ENCODE measurements at regions not wholly inside any gene's neighbourhood (a gene's known extent, or its start where the extent isn't known, plus 50 kb on each side); places are given as distances from the start of the nearest gene placed in this dataset.
A peak's percentile ranks its signal among the peaks of the same experiment; 100 is the strongest.

- WGBS, 2 experiments (ENCODE audit: extremely low coverage in 1 of 2, insufficient coverage in 1 of 2, insufficient read length in 1 of 2, insufficient replicate concordance in 2 of 2, low coverage in 1 of 2, low lambda C conversion rate in 2 of 2, missing lambda C conversion rate in 1 of 2), result 87% methylated on average over 6 of the region's 7 CpGs; no CpG with 5 or more reads in 1 of the 2 experiments
- no peaks in the 10 kb centered on the region for H4K20me1 ChIP-seq (replicated peaks in 1 of 2; ENCODE audit: control insufficient read depth in 1 of 2, insufficient read depth in 2 of 2, low read length in 2 of 2)
- H4K5ac ChIP-seq (ENCODE audit: insufficient read length, low read depth, low read length), result no peak overlapping the region
- H3K36me3 ChIP-seq (ENCODE audit: control insufficient read depth in 2 of 4, insufficient read depth in 4 of 4, low read length in 3 of 4), result no peaks in the 10 kb centered on the region
- H2BK5ac ChIP-seq (ENCODE audit: low read depth, low read length), result no peak overlapping the region
- no peak overlapping the region for H2BK12ac ChIP-seq (ENCODE audit: low read depth, low read length)
- H2AFZ ChIP-seq (ENCODE audit: low read length), result no peak overlapping the region
- H3K27ac ChIP-seq (ENCODE audit: low read depth, low read length), result no peak overlapping the region
- H2AK5ac ChIP-seq (ENCODE audit: low read depth, low read length), result no peak overlapping the region
- no peak overlapping the region for H4K91ac ChIP-seq (replicated peaks; ENCODE audit: insufficient read length, low read length)
- TF ChIP-seq CTCF (IDR thresholded peaks at IDR 0.05; ENCODE audit: control extremely low read depth in 1 of 3, insufficient read depth in 1 of 3, low read depth in 1 of 3, low read length in 3 of 3) (peak; percentile 8 to 61 (median 48)), YY1 (IDR thresholded peaks at IDR 0.05; ENCODE audit: low read depth, low read length) (no peak), RAD21 (IDR thresholded peaks at IDR 0.05 in 1 of 2, conservative IDR thresholded peaks at IDR 0.05 in 1 of 2; ENCODE audit: low read depth in 2 of 2, low read length in 2 of 2) (peak; percentile 43 to 56)
- no peak overlapping the region for H3K14ac ChIP-seq (ENCODE audit: insufficient read length)
- no peak overlapping the region for H3K56ac ChIP-seq (replicated peaks; ENCODE audit: insufficient read length, low read depth, low read length)
- CTCF ChIA-PET (ENCODE audit: partially characterized antibody), result interaction anchor here (0.6 to 2.1 kb wide), 19 partner anchors 8 to 397 kb away, joined by 3 to 8 read pairs (median 4); no protein-coding TSS in a partner anchor
- no peaks in the 10 kb centered on the region for H3K27me3 ChIP-seq (replicated peaks in 1 of 4; ENCODE audit: control insufficient read depth in 3 of 4, extremely low read depth in 1 of 4, insufficient read depth in 3 of 4, low read length in 3 of 4)
- no peaks in the 10 kb centered on the region for H3K79me2 ChIP-seq (ENCODE audit: control insufficient read depth in 1 of 2, insufficient read depth in 2 of 2, low read length in 2 of 2)
- H4K8ac ChIP-seq (ENCODE audit: extremely low read depth, insufficient read depth, low read length), result no peak overlapping the region
- FAIRE-seq, result no peak
- no peak overlapping the region for H3K23ac ChIP-seq (ENCODE audit: insufficient read length)
- H3K4me1 ChIP-seq (replicated peaks in 1 of 4; ENCODE audit: control insufficient read depth in 3 of 4, insufficient read depth in 4 of 4, low read length in 3 of 4), result no peaks in the 10 kb centered on the region
- H3K23me2 ChIP-seq (ENCODE audit: low read depth, low read length), result no peaks in the 10 kb centered on the region
- no peak for DNase-seq (ENCODE audit: low read depth in 1 of 2, low spot score in 2 of 2)
- no peaks in the 10 kb centered on the region for H3K79me1 ChIP-seq (ENCODE audit: low read depth, low read length)
- H3K18ac ChIP-seq (ENCODE audit: extremely low read depth, low read length), result no peak overlapping the region
- no peak overlapping the region for H3K4me3 ChIP-seq (ENCODE audit: extremely low read depth in 1 of 4, insufficient read depth in 2 of 4, low read depth in 3 of 4, low read length in 4 of 4)
- no peak overlapping the region for H2BK20ac ChIP-seq (ENCODE audit: low read length)
- no peak overlapping the region for H2BK15ac ChIP-seq (ENCODE audit: low read length)
- H3K9ac ChIP-seq (replicated peaks in 1 of 4; ENCODE audit: extremely low read depth in 1 of 4, low read depth in 3 of 4, low read length in 3 of 4), result no peak overlapping the region
- no peaks in the 10 kb centered on the region for H3K9me3 ChIP-seq (ENCODE audit: insufficient read depth in 2 of 2, low read depth in 1 of 2, low read length in 1 of 2)
- no peak overlapping the region for H3K4me2 ChIP-seq (ENCODE audit: insufficient read depth in 1 of 2, low read depth in 2 of 2, low read length in 2 of 2)
- no peak overlapping the region for H2BK120ac ChIP-seq (replicated peaks; ENCODE audit: low read depth, low read length)
- no peak overlapping the region for H3K4ac ChIP-seq (replicated peaks; ENCODE audit: insufficient read length, low read depth, low read length)
- POLR2A ChIA-PET (ENCODE audit: partially characterized antibody), result no interaction called here
Observed at GRCh38 chr4:144572660-144573059, 73.3 kb upstream of the HHIP start.

All from H1 (cell line).